ENCODE measurements at regions not wholly inside any gene's neighbourhood (a gene's known extent, or its start where the extent isn't known, plus 50 kb on each side); places are given as distances from the start of the nearest gene placed in this dataset.

DNA sequence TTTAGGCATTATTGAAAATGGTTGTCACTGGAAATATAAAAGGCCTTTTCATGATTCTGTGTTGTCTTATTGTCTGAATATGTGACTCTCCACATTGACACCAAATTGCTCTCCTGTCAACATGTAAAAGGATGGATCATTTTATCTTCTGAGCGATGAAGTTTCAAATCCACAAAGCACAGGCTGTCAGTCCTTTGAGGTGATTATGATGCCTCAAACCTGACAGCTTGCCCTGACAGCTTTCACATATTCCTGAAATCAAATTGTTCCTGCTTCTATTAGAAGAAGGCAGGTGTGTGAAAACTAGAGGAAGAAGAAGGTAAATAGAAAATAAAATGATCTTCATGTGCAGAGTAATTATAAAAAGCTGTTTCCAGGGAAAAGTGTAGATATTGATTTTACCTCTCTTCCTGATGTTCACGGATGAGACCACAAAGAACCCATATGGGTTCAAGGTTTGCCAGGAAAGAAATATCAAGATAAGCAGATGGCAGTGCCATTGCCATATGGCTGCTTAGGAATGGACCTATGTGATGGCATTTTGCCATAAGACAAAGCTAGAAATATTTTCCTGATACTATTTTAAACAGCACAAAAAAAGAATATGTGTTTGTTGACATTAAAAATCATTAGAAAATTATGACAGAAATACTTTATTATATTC, 1006.3 kb upstream of the AGA start:
- DNase-seq = no peak

DNA sequence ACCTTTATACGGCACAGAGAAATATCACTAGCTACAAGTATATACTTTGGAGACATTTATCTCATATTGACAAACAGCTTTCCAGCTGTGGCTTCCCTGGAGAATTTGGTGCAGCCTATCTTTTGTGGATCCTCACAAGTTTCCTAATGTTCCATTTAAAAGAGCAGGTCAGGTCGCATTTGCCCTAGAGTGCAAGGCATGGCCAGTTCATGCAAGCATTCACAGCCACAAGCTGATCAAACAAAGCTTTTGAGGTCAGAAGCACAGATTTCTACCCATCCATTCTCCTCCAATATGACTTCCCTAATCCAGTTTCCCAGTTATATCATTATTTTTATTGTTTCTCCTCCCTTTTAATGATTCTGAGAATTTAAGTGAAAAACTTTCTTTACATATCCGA, 1008.4 kb upstream of the AGA start:
- no peak for DNase-seq

DNA sequence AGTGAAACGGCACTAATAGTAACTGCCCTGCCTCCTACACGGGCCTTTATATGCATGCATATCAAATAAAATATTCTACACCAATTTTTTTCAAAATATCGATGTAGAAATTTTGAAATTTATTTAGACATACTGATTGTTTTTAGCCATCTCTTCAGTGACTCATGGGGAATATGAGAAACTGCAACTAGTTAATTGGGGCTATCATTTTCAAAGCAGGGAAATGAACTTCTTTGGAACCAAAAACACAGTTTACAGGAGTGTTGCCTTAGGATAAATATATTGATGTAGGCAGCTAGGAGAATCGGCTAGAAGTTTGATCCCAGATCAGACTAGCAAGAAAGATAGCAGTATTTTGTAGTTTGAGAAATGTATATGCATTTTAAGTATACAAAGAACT, 1010.8 kb upstream of the AGA start:
- DNase-seq = no peak

DNA sequence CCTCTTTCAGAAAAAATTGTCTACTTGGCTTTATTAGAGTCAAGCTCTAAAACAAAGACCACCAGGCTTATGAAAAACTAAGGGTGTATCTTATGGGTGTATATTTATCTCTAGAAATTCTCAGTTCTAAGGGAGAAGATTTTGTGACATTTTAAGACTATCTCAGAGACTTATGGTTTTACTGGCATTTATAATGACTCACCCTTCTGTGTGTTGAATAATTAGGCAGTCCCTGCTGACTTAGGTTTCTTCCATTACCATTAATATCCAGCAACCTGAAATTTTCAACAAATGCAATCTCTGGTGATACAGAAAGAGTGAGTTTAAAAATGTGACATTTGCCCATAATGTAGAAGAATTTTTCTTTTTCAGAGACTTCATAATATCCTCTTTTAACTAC, 1015.0 kb upstream of the AGA start:
- DNase-seq = no peak

DNA sequence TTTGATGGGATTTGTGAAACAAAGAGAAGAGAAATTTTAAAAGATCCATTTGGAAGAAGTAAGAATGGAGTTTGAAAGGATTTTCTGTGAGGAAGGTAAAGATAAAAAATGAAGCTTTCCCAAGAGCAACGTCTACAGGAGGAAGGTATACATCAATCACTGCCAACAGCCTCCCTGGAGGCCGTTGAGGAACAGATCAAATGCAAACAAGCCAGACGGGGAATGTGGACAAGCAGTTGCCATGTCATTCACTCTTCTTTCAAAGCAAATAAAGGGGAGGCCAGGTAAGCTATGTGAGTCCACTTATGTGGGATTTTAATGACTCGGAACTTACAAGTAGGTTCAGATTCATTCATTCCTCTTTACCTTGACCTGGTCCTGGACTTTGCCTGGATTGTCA, 1020.5 kb upstream of the AGA start:
- DNase-seq = no peak

DNA sequence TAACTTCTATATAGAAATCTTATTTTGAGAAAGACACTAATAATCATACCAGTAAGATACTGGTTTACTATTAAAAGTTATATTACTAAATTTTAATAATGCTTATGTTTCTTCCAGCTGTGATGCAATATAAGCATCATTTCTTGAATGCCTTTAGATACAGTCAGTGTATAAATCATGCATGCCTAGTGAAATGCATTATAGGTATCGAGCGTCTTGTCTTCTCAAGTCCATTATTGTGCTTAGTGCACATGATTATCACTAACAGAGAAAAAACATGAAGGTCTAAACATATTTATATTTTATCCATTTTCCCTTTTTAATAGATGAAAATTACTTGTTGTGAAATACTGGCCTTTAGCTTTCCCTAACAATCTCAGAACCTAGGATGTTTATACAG, 1021.5 kb upstream of the AGA start:
- no peak for DNase-seq

DNA sequence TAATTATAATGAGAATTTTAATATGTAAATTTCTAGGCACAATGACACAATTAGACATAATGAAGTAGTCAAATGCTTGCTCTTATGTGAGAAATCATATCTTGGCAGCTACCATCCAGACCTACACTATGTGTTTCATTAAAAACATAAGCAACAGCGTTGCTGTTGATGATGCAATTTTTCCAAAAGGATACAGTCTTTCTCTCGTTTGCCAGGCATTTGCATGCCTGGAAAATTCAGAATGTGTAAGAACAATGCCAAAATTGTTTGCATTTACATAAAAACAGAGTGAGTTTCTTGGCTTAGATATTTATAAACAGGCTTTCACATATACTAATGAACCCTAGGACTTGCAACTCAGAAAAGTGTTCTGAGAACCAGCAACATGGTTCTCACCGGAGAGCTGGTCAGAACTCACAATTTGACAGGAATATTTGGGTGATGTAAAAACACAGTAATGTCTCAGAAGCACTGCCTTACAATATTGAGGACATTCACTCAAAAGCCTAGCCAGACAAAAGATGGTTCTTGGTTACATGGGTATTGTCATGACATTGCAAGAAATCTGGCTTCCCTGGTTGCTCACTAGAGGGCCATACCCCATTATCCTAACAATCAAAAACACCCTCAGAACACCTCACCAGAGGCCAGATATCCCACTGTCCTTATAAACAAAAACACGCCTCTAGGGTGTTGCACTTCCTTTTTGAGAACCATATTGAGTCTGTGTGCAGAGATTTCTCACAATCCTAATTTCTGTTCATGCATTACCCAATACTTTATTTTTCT, 1029.0 kb upstream of the AGA start:
- no peak for DNase-seq

DNA sequence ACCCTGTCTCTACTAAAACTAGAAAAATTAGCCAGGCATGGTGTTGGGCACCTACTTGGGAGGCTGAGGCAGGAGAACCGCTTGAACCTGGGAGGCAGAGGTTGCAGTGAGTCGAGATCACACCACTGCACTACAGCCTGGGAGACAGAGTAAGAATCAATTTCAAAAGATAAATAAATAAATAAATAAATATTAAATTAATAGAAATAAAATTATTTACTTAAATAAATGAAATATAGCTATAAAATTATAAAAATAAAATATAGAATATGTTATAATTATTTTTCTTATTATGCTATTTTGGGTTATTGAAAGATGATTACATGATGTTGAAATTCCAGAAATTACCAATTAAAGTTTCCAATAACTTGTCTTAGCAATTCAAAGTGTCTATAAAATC, 1029.8 kb upstream of the AGA start:
- DNase-seq = no peak

DNA sequence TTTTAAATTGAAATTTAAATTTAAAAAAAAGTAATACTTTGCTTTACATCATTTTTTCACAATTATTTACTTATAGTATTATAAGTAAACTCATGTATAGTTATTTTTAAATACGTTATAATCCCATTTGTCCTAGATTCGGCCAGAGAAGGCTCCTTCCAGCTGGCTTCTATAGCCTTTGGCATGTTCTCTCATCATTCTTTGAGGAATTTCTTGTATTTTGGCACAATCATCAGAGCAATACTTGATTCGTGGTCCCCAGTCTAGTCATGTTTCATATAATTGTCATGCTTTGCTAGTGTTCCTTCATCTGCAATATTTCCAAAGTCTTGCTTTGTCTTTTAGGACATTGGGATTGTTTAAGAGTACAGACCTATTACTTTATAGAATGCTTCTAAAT, 1037.9 kb upstream of the AGA start:
- DNase-seq = no peak

DNA sequence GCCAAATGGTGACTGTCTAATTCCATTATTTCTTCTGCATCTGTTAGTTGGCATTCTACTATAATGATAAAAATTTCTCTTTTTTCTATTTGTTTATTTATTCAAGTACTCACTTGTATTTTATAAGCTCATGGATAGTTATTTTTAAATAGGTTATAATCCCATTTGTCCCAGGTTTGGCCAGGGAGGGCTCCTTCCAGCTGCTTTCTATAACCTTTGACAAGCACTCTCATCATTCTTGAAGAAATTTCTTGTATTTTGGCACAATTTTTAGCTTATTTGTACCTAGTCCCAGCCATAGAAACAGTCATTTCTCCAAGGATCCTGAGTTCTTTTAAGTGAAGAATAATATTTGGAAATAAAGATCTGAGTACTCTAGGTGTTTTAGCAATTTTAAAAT, 1038.6 kb upstream of the AGA start:
- DNase-seq = no peak

DNA sequence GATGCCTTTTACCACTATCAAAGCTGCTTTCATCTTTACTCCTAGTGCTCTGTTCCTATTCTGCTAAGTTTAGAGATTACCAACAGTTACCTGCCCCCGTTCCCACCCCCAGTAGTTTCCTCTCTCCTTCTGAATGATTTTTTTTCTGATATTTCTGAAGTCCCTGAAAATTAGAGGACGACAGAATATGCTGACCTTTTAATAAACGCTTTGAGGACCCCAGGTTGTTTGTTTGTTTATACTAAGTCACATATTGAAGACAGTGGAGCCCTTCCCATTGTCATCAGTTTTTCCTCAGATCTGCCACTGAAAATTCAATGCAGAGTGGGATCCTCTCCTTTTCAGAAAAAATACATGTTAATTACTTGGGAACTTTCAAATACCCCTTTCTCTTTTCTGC, 1039.3 kb upstream of the AGA start:
- no peak for DNase-seq

DNA sequence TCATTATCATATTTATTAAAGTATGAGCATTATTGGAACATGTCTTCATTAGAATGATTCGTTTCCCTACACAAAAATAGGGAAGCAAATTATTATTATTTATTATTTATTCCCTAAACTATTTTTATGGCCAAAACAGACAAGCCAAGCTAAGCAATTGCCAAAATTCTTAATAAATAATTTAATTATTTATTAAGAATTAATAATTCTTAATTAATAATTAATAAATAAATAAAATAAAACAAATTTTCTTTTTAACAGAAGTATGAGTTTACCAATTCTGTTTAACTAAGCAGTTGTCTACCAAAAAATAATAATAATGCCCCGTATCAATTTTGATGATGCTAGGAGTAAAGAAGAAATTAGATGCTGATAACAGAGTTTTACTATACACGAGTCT, 1080.8 kb upstream of the AGA start:
- DNase-seq = no peak

DNA sequence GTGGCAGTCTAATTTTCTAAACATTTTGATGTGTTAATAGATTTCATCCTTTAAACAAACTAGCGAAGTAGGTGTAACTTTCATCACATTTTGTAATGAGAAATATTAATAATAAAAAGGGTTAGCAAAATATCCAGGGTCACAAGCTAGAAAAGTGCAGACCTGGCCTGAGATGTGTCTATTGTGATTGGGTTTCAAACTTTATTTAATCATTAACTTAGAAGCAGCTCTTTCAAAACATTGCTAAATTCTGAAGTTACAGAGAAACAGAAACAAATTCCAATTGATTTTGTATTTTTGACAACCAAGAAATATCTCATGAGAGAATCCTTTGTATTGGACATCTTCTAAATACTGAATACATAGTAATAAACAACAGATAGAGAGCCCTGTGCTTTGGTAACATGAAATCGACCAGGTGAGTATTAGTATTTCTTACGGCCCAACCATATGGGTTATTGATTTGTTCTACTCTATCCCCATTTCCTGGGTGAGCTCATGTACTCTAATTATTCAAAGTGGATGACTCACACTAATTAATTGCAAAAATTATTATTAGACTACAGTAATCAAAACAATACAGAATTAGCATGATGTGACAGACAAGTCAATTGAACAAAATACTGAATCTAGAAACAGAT, 1093.8 kb upstream of the AGA start:
- DNase-seq = no peak

DNA sequence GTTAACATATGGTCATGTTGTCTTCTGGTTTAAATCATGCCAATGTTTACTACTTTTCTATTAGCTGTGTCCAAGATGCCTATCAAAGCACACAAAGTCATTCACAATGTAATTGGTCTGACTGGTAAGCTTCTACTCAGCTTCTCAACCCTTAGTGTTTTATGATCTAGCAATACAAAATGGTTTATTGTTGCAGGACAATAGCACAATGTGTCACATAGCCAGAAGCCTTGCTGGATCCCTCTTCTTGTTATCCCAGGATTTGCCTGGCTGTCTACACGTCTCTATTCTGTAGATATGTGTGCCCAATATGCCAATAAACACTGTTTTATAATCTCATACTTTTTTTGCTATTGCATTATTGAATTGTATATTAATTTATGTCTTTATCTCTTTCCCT, 1111.0 kb upstream of the AGA start:
- DNase-seq = no peak

DNA sequence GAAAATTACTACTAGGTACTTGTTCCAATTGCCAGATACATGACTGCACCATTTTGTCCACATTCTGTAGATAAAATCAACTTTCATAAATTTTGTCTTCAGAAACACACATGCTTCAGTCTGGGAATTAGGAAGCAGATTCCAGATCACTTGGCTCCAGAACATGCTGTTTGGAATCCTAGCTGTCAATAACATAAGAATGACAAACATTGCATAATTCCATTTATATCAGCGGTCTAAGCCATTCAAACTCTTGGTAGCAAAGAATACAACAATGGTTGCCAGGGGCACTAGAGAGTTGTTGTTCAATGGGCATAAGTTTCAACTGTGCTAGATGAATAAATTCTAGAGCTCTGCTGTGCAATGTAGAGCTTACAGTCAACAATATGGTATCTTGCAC, 1112.1 kb upstream of the AGA start:
- no peak for DNase-seq

DNA sequence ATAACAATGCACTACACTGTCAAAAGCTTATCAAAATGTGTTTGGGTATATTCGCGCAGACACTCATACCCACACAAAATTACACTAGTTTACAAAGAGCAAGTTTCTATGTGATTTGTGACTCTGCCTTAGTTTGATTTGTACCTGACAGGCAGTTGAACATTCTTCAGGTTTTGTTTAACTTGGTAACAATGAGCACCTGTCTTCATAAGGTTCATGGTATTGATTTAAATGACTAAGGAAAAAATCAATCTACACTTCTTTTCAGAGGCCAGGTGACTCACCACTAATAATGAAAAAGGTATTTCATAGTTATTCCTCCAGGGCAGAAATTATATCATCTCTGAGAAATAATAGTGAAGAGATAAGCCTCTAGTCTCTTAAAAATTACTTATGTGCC, 1114.6 kb upstream of the AGA start:
- no peak for DNase-seq

DNA sequence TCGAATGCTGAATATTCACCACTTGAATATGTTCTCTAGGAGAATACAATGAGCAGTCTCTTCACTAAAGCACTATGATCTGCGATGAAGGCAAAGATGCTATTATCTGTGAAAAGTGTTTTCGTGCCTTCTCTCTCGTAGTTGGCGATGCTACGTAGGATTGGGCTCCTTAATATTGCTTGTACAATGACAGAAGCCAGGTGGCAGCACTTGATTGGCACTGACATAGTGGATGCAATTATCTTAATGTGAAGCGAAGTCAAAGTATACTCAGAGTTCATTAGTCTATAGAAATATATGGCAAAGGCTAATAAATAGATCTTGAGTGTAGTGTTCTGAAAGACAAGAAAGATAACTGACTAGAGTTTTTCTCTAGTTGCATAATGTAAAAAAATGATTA, 1135.7 kb upstream of the AGA start:
- DNase-seq = no peak

DNA sequence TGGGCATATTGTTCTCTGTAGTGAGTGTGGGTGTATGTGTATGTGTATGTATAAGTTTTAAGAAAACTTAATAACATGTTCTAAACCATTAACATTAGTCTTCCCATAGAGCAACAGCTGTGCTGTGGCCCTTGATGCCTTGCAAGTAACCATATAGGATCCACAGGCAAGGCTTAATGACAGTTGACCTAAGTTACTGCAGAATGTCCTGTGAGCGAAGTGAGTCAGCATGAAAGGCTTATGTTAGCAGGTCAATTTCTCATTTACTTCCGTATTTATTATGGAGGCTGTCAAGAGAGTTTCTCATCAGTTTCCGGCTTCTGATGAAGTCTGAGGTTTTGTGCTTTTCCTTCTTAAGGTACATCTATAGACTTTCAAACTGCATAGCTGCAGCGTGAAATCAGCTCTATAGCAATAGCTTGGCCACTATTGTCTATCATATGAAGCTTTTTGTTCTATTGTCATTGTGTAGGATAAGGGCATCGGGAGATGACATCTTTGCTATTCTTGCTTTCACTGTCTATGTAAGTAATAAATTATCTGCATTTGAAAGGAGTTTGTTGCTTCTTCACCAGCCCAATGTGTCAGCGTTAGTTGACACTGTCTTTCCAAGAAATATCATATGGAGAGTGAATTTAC, 1153.4 kb upstream of the AGA start:
- no peak for DNase-seq

DNA sequence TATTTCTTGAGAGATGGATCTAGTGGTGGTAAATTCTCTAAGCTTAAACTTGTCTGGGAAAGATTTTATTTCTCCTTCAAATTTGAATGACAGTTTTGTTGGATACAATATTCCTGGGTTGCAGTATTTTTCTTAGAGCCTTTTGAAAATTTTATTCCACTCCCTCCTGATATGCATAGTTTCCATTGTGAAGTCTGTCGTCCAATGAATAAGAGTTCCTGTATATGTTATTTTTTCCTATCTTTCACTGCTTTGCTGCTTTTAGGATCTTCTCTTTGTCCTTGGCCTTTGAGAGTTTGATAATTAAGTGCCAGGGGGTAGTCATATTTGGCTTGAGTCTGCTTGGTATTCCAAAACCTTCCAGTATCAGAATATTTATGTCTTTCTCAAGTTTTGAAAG, 1156.4 kb upstream of the AGA start:
- DNase-seq = no peak

DNA sequence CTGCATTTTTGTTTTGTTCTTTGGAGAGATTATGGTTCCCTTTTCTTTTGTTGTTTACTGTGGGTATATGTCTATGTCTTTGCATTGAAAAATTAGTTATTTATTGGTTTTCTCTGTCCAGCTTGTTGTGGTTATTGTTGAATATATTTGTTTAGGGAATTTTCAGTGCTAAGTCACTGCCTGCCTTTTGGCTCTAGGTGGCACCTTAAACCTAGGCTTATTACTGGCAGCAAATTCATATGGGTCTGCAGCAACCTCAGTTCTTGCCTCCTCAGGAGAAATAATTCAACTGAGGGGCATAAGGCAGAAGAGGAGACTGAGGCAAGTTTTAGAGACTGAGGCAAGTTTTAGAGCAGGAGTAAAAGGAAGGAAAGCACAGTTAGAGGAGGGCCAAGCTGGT, 1157.3 kb upstream of the AGA start:
- no peak for DNase-seq

DNA sequence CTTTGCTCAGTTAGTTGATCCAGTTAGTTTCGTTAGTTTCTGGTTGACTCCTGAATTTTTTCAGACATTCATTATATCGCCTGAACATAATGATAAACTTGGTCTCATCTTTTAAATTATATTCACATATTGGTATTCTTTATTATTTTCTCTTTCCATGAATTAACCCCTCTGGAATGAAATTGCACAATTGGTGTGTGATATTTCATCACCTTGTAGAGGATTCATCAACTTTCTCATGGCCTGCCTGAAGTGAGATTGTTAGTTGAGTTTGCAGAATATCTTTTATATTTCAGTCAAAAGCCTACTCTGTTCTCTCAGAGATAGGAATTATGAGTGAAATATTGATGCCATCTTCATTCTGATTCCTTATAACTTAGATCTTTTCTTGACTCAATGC, 1160.6 kb upstream of the AGA start:
- DNase-seq = no peak

DNA sequence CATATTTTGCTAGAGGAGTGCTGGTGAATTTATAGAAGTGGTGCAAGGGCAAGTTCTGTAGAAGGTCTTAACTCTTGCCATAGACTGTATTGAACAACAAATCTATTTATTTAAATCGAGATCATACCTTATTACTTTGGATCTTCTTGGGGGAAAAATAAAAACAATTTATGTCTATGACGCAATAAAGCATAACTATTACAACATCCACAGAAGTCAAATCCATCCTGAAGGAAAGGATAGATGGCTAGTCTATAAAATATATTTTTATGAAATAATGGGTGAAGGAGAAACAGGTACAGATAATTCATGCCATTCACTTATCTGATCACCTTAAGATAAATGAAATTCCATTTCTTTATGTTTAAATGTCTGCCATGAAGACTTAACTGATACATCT, 1168.8 kb upstream of the AGA start:
- no peak for DNase-seq

DNA sequence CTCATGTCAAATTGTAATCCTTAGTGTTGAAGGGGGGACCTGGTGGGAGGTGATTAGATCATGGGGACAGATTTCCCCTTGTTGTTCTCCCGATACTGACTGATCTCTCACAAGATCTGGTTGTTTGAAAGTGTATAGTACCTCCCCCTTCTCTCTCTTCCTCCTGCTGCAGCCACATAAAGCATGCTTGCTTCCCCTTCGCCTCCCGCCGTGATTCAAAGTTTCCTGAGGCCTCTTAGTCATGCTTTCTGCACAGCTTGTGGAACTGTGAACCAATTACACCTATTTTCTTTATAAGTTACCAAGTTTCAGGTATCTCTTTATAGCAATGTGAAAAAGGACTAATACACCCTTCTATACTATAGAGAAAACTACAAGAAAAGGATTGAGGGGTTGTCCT, 1170.5 kb upstream of the AGA start:
- DNase-seq = no peak

DNA sequence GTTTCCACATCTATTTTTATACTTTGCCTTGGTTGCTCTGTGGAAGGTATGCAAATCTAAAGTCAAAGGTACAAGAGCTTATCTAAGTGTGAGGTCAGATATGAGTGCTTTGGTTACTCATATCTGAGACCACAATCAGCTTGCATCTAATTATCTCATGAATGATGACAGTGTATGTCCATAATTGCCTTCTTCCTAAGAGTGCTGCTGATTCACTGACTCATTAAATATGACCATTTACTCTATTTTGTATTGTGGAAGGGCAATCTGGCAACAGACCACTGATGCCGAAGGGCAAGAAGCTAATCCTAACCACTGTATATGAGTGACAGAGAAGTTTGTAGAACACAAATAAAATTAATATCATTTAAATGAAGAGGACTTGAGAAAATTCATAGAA, 1190.2 kb upstream of the AGA start:
- DNase-seq = no peak

Measured in CD4-positive, alpha-beta T cell treated with Interferon gamma for 1 hour (primary cell).